ENCODE measurements at regions not wholly inside any gene's neighbourhood (a gene's known extent, or its start where the extent isn't known, plus 50 kb on each side); places are given as distances from the start of the nearest gene placed in this dataset.

- TF ChIP-seq CTCF (IDR thresholded peaks at IDR 0.05; ENCODE audit: poor library complexity, severe bottlenecking) (no peak), POLR2AphosphoS5 (IDR thresholded peaks at IDR 0.05) (no peak), REST (IDR thresholded peaks at IDR 0.05; ENCODE audit: borderline replicate concordance) (no peak), EP300 (conservative IDR thresholded peaks at IDR 0.05; ENCODE audit: poor library complexity, severe bottlenecking) (no peak), RAD21 (conservative IDR thresholded peaks at IDR 0.05) (no peak)
Observed at GRCh38 chr12:127678945-127679344, 588.0 kb upstream of the TMEM132C start.
